WTC11 (cell line): ENCODE measurements at regions not wholly inside any gene's neighbourhood (a gene's known extent, or its start where the extent isn't known, plus 50 kb on each side); places are given as distances from the start of the nearest gene placed in this dataset.

Source experiments
- ETV6 ChIP-seq: sonication (generic); formaldehyde crosslinking; IDR thresholded peaks from 2 replicates; pipeline ENCODE4 v1.8.1; 2022; ENCODE audit warnings: mild to moderate bottlenecking, missing genetic modification reagents
- MXD4 ChIP-seq: fragments of 250-450 bp; sonication (Bioruptor Pico); IDR thresholded peaks from 2 replicates; pipeline ENCODE4 v1.8.0; 2021; ENCODE audit warnings: mild to moderate bottlenecking, moderate library complexity, borderline replicate concordance
- MYBL2 ChIP-seq: sonication (generic); formaldehyde crosslinking; IDR thresholded peaks from 2 replicates; pipeline ENCODE4 v1.8.1; 2023; ENCODE audit warnings: mild to moderate bottlenecking, moderate library complexity, missing genetic modification reagents
- NR3C1 ChIP-seq: sonication (generic); formaldehyde crosslinking; conservative IDR thresholded peaks from 2 replicates; pipeline ENCODE4 v1.8.1; 2023; ENCODE audit warnings: low read depth, mild to moderate bottlenecking, missing genetic modification reagents
- TEAD4 ChIP-seq: sonication (generic); formaldehyde crosslinking; IDR thresholded peaks from 2 replicates; pipeline ENCODE4 v1.8.0; 2022; ENCODE audit warnings: mild to moderate bottlenecking, missing genetic modification reagents
- ZBTB21 ChIP-seq: sonication (generic); formaldehyde crosslinking; IDR thresholded peaks from 2 replicates; pipeline ENCODE4 v1.8.1; 2023; ENCODE audit warnings: mild to moderate bottlenecking, missing genetic modification reagents, borderline replicate concordance
- ZNF232 ChIP-seq: sonication (generic); formaldehyde crosslinking; IDR thresholded peaks from 2 replicates; pipeline ENCODE4 v1.8.0; 2022; ENCODE audit warnings: mild to moderate bottlenecking, missing genetic modification reagents
- ZNF263 ChIP-seq: sonication (generic); formaldehyde crosslinking; IDR thresholded peaks from 2 replicates; pipeline ENCODE4 v1.8.1; 2022; ENCODE audit warnings: low read depth, mild to moderate bottlenecking, moderate library complexity, missing genetic modification reagents
- ZNF416 ChIP-seq: fragments of 250-450 bp; sonication (Bioruptor Pico); IDR thresholded peaks from 2 replicates; pipeline ENCODE4 v1.9.0; 2021; ENCODE audit warnings: mild to moderate bottlenecking, inconsistent platforms
- TF ChIP-seq, protein P1 (sequence below): fragments of 200-600 bp; IDR thresholded peaks from 2 replicates; pipeline ENCODE4 v1.8.0; 2022; ENCODE audit warnings: antibody characterized with exemption
- TF ChIP-seq, protein P2 (sequence below): sonication (generic); formaldehyde crosslinking; IDR thresholded peaks from 2 replicates; pipeline ENCODE4 v1.8.1; 2023; ENCODE audit warnings: mild to moderate bottlenecking, missing genetic modification reagents, borderline replicate concordance
- TF ChIP-seq, protein P3 (sequence below): sonication (generic); formaldehyde crosslinking; IDR thresholded peaks from 2 replicates; pipeline ENCODE4 v1.8.1; 2022; ENCODE audit warnings: low read depth, missing genetic modification reagents, borderline replicate concordance
- TF ChIP-seq, protein P4 (sequence below): sonication (generic); formaldehyde crosslinking; conservative IDR thresholded peaks from 2 replicates; pipeline ENCODE4 v1.8.1; 2023; ENCODE audit warnings: mild to moderate bottlenecking, low read depth, missing genetic modification reagents, moderate library complexity
- TF ChIP-seq, protein P5 (sequence below): sonication (generic); formaldehyde crosslinking; IDR thresholded peaks from 2 replicates; pipeline ENCODE4 v1.8.1; 2023; ENCODE audit warnings: mild to moderate bottlenecking, moderate library complexity, missing genetic modification reagents

DNA sequence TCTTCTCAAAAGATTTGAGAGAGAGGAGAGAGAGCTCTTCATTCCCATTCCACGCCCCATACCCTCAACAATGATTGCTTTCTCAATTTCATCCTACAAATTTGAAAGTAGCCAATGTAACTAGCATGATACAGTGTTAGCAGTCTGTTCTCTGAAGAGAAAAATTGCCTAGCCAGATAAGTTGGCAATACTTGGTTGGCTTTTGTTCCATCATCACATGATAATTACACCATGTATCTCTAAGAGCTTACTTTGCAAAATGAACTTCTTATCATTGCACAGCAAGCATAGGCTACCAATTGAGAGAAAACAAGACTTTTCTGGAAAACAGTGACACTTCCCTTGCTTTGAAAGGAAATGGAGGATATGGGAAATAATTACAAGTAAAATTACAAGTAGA, 68.9 kb downstream of the FSCB start:
- TF ChIP-seq, protein P1, sequence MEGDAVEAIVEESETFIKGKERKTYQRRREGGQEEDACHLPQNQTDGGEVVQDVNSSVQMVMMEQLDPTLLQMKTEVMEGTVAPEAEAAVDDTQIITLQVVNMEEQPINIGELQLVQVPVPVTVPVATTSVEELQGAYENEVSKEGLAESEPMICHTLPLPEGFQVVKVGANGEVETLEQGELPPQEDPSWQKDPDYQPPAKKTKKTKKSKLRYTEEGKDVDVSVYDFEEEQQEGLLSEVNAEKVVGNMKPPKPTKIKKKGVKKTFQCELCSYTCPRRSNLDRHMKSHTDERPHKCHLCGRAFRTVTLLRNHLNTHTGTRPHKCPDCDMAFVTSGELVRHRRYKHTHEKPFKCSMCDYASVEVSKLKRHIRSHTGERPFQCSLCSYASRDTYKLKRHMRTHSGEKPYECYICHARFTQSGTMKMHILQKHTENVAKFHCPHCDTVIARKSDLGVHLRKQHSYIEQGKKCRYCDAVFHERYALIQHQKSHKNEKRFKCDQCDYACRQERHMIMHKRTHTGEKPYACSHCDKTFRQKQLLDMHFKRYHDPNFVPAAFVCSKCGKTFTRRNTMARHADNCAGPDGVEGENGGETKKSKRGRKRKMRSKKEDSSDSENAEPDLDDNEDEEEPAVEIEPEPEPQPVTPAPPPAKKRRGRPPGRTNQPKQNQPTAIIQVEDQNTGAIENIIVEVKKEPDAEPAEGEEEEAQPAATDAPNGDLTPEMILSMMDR: no peak
- TF ChIP-seq ZNF232 (CRISPR knock-in tag) (no peak), ZBTB21 (CRISPR knock-in tag) (no peak), MXD4 (no peak), ZNF416 (no peak), ZNF263 (CRISPR knock-in tag) (no peak), ETV6 (CRISPR knock-in tag) (no peak), NR3C1 (CRISPR knock-in tag) (no peak), MYBL2 (CRISPR knock-in tag) (no peak), TEAD4 (CRISPR knock-in tag) (no peak)
- TF ChIP-seq, protein P2, sequence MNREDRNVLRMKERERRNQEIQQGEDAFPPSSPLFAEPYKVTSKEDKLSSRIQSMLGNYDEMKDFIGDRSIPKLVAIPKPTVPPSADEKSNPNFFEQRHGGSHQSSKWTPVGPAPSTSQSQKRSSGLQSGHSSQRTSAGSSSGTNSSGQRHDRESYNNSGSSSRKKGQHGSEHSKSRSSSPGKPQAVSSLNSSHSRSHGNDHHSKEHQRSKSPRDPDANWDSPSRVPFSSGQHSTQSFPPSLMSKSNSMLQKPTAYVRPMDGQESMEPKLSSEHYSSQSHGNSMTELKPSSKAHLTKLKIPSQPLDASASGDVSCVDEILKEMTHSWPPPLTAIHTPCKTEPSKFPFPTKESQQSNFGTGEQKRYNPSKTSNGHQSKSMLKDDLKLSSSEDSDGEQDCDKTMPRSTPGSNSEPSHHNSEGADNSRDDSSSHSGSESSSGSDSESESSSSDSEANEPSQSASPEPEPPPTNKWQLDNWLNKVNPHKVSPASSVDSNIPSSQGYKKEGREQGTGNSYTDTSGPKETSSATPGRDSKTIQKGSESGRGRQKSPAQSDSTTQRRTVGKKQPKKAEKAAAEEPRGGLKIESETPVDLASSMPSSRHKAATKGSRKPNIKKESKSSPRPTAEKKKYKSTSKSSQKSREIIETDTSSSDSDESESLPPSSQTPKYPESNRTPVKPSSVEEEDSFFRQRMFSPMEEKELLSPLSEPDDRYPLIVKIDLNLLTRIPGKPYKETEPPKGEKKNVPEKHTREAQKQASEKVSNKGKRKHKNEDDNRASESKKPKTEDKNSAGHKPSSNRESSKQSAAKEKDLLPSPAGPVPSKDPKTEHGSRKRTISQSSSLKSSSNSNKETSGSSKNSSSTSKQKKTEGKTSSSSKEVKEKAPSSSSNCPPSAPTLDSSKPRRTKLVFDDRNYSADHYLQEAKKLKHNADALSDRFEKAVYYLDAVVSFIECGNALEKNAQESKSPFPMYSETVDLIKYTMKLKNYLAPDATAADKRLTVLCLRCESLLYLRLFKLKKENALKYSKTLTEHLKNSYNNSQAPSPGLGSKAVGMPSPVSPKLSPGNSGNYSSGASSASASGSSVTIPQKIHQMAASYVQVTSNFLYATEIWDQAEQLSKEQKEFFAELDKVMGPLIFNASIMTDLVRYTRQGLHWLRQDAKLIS (CRISPR knock-in tag): no peak
- TF ChIP-seq, protein P3, sequence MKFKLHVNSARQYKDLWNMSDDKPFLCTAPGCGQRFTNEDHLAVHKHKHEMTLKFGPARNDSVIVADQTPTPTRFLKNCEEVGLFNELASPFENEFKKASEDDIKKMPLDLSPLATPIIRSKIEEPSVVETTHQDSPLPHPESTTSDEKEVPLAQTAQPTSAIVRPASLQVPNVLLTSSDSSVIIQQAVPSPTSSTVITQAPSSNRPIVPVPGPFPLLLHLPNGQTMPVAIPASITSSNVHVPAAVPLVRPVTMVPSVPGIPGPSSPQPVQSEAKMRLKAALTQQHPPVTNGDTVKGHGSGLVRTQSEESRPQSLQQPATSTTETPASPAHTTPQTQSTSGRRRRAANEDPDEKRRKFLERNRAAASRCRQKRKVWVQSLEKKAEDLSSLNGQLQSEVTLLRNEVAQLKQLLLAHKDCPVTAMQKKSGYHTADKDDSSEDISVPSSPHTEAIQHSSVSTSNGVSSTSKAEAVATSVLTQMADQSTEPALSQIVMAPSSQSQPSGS: no peak
- TF ChIP-seq, protein P4, sequence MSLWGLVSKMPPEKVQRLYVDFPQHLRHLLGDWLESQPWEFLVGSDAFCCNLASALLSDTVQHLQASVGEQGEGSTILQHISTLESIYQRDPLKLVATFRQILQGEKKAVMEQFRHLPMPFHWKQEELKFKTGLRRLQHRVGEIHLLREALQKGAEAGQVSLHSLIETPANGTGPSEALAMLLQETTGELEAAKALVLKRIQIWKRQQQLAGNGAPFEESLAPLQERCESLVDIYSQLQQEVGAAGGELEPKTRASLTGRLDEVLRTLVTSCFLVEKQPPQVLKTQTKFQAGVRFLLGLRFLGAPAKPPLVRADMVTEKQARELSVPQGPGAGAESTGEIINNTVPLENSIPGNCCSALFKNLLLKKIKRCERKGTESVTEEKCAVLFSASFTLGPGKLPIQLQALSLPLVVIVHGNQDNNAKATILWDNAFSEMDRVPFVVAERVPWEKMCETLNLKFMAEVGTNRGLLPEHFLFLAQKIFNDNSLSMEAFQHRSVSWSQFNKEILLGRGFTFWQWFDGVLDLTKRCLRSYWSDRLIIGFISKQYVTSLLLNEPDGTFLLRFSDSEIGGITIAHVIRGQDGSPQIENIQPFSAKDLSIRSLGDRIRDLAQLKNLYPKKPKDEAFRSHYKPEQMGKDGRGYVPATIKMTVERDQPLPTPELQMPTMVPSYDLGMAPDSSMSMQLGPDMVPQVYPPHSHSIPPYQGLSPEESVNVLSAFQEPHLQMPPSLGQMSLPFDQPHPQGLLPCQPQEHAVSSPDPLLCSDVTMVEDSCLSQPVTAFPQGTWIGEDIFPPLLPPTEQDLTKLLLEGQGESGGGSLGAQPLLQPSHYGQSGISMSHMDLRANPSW (CRISPR knock-in tag): no peak
- TF ChIP-seq, protein P5, sequence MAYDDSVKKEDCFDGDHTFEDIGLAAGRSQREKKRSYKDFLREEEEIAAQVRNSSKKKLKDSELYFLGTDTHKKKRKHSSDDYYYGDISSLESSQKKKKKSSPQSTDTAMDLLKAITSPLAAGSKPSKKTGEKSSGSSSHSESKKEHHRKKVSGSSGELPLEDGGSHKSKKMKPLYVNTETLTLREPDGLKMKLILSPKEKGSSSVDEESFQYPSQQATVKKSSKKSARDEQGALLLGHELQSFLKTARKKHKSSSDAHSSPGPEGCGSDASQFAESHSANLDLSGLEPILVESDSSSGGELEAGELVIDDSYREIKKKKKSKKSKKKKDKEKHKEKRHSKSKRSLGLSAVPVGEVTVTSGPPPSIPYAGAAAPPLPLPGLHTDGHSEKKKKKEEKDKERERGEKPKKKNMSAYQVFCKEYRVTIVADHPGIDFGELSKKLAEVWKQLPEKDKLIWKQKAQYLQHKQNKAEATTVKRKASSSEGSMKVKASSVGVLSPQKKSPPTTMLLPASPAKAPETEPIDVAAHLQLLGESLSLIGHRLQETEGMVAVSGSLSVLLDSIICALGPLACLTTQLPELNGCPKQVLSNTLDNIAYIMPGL (CRISPR knock-in tag): no peak
